HG03135 (cell line): ENCODE measurements at regions not wholly inside any gene's neighbourhood (a gene's known extent, or its start where the extent isn't known, plus 50 kb on each side); places are given as distances from the start of the nearest gene placed in this dataset.

ENCODE experiments used
- ATAC-seq: cut with Tn5 transposase; IDR thresholded peaks from one replicate; pipeline ENCODE4 v1.9.1; 2021; ENCODE audit warnings: mild to moderate bottlenecking, moderate library complexity; ENCODE audit not compliant: unreplicated experiment

DNA sequence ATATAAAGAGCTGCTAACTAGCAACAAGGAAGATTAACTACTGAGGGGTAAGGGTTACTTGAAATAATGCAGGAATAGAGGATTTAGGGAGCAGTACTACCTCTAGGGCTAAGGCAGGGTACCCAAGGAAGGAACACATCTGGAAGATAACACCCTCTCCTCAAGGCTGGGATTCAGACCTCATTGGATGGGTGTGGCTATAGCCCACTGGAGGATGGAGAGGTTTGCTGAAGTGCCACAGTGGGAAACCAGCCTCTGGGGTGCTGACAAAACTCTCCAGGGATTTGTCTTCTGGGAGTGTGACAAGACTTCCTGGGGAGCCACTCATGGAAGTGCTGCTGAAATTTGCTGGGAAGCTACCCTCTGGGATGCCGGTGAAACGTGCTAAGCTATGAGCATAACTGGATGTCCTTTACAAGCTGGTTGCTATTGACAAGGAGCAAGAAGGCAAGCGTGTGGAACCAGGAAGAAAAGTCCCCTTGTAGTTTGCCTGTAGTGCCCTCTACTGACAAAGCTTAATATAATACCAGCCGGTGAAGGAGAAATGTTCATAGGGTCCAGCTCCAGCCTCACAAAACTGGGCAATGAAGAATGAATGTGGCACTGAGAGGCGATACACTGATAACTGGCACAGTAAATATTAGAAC, 122.8 kb upstream of the USP24 start:
- no peak for ATAC-seq

DNA sequence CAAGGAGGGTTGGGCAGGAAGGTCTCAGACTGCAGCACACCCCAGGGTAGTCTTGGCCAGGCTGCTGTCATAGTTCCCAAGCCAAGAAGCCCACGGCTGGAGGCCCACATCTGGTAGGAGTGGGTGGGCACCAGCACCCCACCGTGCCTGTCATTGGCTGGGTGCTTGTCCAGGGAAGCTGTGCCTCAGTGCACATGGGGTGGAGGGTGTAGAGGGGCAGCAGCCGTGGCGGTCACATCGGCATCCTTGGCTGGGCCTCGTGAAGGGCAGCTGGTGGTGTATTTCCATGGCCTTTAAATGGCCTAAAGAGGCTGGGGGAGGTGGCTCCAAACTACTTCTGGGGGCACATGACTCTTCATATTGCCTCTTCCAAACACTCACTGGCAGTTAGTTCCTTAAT, 119.6 kb upstream of the USP24 start:
- no peak for ATAC-seq

DNA sequence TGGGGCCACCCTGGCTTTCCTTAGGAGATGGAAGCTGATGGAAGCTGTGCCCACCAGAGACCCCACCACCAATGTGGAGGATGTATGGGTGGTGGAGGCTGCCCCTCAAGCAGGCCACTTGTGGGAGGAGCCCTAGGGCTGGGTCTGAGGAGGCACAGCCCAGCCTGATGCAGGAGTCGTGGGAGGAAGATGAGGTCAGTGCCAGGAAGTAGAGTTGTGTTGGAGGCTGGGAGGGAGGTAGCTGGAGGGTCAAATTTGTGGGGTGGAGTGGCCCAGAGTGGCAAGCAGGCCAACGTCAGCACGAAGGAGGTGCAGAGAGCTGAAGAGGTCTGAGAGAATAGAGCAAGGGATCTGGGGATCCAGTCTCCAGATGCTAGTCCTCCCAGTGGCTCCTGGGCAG, 119.0 kb upstream of the USP24 start:
- no peak for ATAC-seq

DNA sequence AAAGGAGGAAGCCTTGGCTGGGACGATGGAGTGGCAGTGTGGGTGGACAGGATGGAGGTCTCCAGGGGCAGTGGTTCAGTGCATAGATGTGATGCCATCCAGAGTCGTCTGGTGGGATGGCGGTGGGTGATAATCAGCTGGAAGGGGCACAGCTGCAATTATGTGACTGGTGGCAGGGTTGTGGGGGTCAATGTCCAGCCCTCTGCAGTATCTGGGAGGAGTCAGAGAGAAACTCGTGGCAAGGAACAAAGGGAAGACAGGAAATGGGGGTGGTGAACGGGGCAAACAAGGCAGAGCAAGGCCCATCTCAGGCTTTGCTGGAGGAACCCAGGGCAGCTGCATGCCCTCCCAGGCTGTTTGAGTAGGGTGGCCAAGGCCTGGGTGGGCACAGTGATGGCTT, 118.3 kb upstream of the USP24 start:
- no peak for ATAC-seq

DNA sequence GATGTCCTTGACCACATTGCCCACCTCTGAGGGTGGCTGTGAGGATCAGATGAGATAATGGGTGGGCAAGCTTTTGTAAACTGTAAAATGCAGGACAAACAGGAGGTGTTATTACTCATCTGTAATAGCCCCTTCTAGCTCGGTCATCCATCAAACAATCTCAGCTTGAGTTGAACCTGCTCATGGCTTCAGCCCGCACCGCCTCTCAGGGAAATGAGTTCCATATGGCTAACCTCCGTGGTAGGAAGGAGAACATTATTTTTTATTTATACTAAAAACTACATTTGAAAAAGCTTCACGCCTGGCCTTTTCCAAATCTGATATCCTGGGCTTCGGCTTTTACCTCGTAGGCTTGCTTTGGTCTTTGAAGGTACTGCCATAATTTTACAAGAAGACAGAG, 116.2 kb upstream of the USP24 start:
- ATAC-seq = no peak

DNA sequence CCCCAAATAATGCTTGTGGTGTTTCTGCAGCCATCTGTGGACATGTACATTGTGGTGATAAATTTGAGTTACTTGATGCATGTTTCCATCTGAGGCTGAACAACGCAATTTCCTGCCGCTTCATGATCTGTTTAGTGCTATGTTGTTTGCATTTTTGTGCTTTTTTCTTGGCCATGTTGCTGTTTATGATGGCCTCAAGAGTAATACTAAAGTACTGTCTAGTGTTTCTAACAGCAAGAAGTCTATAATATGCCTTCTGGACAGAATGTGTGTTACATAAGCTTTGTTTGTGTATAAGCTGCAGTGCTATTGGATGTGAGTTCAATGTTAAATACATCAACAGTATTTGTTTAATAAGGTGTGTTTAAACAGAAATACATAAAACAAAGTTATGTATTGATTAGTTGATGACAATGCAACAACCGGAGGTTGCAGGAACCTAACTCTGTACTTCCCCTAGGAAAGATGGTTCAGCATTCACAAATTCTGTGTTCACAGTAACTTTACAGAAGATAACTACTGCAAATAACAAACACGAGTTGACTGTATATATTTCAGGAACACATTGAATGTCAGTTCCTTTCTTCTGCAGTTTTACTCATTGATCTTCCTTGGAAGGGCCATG, 114.8 kb upstream of the USP24 start:
- ATAC-seq = no peak

DNA sequence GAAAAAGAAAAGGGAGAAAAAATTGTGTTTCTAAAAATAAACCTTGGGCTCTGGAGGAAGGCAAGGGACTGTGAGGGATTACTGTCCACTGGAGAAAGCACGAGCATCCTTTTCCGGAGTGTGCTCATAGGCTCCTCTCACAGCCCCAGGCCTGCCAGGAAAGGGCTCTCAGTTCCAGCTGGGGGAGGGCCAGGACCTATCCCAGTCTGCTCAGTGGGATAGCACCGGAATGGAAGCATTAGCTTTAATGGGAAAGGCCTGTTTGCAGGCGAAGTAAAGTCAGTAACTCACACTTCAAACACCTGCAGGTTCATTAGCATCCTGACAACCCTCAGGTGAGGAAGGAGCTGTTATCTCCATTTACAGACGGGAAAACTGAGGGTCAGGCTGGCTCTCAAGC, 113.9 kb upstream of the USP24 start:
- no peak for ATAC-seq

DNA sequence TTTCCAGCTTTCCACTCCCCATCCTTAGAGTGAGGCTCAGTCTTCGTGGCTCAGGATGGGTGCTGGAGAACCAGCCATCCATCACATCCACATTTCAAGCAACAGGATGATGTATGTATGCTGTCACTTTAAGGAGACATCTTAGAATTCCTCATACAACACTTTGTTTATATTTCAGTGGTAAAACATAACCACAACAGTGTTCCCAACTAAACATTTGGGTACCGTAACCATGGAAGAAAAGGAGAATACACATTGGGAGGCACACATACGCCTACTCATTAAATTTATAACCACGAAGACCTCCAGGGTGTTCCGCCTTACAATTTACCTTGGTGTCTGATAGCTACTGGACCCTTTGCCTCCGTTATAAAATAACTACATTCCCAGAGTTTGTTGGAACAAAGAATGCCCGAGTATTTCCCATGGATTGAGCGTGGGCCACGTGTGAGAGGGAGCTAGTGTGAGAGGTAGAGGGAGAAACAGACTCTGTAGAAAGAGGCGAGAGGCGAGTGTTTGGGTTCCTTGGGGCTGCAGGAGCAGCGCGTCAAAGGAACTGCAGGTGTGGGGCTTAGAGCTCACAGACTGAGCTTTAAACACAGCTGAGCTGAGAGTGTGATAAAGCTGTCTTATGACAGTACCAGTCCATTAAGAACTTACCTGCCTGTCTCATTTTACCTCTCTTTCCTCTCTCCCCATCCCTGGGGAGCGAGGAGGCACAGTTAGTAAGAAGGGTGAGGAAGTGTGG, 111.5 kb upstream of the USP24 start:
- no peak for ATAC-seq

DNA sequence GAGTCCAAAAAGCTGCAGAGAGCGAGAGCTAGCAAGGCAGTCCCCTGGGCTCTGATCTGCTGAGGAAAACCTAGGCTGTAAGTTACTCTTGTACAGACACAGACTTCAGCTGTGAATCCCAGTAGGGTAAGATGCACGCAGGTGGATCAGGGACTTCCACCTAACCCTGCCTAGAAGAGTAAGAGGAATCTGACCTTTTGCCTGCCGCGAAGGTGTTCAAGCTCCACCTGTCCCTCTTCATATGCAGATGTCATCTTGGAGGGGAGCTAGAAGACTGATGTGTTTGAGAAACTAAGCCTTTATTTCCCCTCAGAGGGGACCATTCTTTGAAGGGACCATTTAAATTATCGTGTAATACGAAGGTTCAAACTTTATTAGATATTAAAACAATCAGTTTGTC, 108.6 kb upstream of the USP24 start:
- ATAC-seq = no peak

DNA sequence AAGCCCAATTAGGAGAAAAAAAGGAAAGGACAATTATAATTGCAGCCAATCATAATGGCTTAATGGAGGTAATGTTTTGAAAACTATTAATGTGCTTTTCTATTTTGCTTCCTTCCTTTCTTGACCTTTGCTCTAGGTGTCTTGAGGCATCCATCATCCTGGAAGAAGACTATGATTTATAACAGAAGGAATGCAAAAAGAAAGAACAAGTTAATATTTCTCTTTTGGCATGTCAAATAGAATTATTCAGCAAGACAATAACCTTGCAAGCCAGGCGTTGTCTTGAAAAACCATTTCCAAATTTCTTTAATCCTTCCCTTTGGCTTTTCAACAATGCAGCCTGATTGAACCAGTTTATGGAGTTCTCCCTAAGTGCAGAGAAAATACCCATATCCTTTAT, 107.7 kb upstream of the USP24 start:
- no peak for ATAC-seq

DNA sequence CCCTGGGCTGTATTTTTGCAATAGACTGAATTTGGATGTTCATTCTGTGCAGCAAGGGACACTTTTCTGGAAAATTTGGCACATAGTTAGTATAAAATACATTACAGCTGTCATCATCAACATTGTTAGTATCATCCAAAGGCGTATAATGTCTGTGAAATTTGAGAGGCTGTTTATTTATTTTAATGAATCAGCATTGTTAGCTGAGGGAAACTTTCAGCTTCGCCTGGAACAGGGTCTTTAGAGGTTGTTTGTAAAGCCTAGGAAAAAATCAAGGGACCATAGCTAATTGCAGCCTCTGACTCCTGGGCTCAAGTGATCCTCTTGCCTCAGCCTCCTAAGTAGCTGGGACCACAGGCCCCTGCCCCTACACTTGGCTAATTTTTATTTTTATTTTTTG, 106.8 kb upstream of the USP24 start:
- no peak for ATAC-seq

DNA sequence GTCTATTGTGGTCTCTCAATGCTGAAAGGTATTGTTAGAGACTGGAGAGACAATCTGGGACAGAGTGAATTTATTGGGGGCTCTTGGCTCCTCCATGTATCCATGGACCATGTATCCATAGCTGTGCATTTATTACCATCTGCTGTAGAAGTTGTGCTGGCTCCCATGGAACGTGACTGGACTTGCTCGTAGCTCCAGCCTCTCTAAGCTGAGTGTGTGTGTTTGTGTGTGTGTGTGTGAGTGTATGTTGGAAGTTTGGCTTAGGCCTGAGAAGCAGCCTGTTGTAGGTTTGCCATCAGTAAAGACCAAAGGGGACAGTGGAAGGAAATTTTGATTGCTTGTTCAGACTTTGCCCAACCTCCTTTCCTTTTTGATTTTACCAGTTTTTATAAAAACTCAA, 105.7 kb upstream of the USP24 start:
- no peak for ATAC-seq

DNA sequence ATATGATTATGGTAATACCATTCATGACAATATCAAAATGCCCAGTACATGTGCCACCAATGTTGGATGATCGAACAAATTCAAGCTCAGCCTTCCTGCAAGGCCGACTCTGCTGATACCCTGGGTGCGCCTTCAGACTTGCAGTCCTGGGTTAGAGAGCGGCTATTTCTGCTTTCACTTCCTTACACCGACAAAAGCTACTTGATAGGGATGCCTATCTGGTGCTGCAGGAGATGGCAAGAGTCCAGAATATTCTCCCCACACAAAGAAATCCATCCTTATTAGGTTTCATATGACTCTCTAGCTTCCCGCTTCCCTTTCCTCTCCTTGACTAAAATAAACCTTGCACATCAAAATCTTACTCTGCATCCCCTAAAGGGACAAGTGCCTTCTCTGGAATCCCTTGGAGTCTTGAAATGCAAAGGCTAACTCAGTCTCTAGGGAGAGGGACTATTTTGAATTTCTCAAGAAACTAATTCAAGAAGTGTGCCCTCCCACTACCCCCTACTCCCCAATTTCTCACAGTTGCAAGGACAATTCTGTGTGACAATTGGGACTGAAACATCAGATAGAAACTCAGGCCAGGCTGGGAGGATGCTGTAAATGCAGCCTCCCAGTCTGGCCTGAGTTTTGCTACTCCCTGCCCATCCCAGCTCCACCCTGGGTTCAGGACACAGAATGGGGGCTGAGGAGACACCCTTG, 103.1 kb upstream of the USP24 start:
- no peak for ATAC-seq

DNA sequence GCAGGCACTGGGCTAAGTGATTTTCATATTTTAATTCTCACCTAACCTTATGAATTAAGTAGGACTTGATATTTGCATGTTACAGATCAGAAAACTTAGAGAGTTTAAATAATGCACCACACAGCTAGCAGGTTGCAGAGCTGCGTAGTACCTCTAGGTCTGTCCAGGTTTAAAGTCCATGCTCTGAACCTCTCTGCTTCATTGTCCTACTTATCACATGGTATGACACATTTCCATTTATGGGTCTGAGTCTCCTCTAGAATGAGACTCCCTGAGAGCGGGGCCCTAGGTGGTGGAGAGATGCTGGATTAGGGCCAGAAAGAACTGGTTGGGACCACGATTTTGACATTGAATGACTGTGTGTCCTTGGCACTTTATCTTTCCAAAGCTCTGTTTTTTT, 102.5 kb upstream of the USP24 start:
- no peak for ATAC-seq

DNA sequence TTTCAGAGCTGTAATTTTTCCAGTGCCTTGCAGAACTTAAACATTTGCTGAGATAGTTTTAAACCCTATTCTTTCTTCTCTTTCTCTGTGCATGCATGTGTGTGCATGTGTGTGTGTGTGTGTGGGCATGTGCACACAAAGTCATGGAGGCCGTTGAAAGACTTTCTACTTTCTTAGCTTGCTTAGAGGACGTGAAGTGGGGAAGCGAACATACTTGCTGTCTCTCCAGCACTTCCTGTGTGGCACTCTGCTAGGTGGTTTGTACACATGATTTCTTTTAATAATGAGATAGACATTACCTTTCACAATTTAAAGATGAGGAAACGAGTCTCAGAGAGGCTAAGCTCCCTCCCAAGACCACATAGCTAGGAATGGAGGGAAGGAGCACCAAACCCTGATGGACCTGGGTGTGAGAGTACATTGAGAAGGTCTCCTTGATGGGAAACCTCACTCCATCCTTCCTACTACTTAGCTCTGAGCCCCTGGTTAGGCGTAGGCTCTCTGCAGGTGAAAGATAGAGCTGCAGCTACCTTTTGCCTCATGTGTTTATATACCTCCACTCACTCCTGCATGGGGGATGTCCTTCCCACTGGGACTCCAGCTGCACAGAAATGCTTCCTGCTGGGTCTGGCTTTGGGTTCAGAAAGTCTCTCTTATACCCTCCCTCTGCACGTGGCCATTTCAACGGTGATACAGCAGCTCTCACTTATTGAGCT, 101.9 kb upstream of the USP24 start:
- no peak for ATAC-seq

DNA sequence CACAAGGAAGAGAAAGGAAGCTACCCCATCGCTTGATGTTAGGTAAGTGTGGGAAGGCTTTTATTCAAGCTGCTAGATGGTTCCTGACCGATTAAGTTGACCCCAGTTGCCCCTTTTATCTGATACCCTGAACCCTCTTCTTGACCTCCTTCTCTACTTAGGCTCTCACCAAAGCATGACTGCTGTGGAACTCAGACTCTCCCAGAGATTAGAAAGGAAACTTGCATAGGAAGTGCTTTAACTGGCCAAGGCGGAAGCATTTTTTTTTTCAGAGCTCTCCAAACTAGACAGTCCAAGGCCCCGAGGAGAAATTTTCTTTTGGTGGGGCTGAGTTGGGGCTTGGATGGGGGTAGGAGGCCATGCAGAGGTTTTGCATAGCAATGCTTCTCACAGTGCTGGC, 101.3 kb upstream of the USP24 start:
- no peak for ATAC-seq

DNA sequence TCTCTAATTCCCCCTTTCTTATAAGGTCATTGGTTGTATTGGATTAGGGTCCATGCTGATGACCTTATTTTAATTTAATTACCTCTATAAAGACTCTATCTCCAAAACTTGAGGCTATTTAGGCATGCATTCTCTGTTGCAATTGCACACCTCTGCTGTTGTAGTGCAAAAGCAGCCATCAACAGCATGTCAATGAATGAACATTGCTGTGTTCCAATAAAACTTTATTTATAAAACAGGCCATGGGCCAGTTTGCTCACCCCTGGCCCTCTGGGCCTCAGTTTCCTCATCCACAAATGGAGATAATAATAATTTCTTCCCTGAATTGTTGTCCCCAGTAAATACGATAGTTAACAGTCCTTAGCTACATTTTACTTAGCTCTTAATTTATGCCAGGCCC, 100.4 kb upstream of the USP24 start:
- no peak for ATAC-seq

DNA sequence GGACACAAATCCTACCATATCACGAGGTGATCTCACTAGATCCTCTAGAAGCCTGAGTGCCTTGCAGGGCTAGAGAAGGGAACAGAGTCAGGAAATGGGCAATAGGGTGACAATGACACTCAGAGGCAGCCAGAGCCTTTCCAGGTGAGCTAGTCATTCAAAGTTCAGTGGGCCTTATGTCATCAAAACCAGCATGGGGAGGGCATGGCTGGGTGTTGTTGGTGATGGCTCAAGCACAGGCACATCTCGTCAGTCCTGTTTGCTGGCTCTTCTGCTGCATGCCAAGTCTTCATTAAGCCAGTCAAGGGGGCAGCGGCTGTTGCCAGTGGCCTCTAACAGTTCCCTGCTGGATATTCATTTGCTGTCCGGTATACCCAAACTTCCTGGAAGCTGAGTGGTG, 99.6 kb upstream of the USP24 start:
- ATAC-seq = no peak

DNA sequence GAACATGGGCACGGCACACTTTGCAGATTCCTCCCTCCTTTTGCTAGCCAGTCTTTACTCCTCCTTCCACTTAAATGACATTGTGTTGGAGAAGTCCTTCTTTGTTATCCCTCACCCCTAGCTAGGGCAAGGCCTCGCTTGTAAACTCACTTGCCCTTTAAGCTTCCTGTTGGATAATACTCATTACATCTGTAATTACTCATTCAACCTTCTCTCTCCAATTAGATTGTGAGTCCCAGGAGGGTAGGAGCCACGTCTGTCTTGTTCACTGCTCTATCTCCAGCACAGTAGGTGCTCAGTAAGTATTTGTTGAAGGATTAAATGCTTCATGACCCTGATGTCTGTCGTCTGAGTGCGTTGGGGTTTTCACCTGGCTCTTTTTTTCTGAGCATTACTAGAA, 98.7 kb upstream of the USP24 start:
- ATAC-seq = no peak

DNA sequence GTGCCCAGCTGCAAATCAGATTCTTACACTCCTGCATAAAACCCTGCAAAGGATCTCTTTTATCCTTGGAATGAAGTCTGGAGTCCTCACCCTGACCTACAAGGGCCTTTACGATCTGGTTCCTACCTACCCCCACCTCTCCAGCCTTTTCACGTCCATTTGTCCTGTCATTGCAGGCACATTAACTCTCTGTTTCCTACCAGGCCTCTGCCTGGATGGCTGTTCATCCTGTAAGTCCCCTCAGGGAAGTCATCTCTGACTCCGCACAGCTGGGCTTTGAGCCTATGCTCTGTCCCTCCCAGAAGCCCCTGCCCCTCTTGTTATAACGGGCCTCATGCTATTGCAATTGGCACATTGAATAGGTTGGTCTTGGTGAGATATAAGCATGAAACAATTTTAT, 96.8 kb upstream of the USP24 start:
- ATAC-seq = no peak

DNA sequence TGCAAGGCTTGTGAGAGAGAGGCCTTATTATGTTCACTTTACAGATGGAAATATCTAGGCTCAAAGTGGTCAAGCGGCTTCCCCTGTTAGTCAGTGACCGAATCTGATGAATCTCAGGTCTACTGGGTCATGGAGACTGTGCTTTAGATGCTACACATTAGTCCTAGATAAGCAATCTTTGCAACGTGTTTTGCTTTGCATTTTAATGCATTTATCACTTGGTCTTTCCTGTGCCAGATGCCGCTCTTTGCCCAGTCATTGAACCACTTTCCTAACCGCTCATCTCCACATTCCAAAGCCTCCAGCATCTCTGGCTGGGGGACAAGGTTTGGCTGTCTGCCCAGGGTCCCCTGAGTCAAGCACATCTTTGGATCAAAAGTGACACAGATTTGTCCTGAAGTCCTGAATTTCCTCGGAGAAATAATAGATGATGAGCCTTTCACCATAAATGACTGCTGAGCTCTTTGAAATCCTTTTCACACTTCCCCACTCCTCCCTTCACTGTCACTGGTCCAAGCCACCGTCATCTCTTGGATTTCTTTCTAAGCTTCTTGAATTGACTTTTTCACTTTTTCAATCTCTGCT, 96.0 kb upstream of the USP24 start:
- no peak for ATAC-seq
